ENCODE measurements at regions not wholly inside any gene's neighbourhood (a gene's known extent, or its start where the extent isn't known, plus 50 kb on each side); places are given as distances from the start of the nearest gene placed in this dataset.

GRCh38 chr5:43837091-43837490 is 234.1 kb downstream of the NNT start:
- TF ChIP-seq, protein P1, sequence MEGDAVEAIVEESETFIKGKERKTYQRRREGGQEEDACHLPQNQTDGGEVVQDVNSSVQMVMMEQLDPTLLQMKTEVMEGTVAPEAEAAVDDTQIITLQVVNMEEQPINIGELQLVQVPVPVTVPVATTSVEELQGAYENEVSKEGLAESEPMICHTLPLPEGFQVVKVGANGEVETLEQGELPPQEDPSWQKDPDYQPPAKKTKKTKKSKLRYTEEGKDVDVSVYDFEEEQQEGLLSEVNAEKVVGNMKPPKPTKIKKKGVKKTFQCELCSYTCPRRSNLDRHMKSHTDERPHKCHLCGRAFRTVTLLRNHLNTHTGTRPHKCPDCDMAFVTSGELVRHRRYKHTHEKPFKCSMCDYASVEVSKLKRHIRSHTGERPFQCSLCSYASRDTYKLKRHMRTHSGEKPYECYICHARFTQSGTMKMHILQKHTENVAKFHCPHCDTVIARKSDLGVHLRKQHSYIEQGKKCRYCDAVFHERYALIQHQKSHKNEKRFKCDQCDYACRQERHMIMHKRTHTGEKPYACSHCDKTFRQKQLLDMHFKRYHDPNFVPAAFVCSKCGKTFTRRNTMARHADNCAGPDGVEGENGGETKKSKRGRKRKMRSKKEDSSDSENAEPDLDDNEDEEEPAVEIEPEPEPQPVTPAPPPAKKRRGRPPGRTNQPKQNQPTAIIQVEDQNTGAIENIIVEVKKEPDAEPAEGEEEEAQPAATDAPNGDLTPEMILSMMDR (IDR thresholded peaks at IDR 0.05) = no peak
- TF ChIP-seq EP300 (IDR thresholded peaks at IDR 0.05) = no peak
- TF ChIP-seq POLR2A (IDR thresholded peaks at IDR 0.05) = no peak
- TF ChIP-seq POLR2AphosphoS5 (IDR thresholded peaks at IDR 0.05) = no peak

Measured in stomach (tissue), 4 donors.